Breast epithelium (tissue), 4 donors: ENCODE measurements at regions not wholly inside any gene's neighbourhood (a gene's known extent, or its start where the extent isn't known, plus 50 kb on each side); places are given as distances from the start of the nearest gene placed in this dataset.

Experiments used
- DNase-seq, 2 donors: peaks; one replicate each; pipeline ENCODE4 v3.0.0-alpha.2; 2019; ENCODE audit warnings: low spot score in 2 of 2
- H3K27ac ChIP-seq, 2 donors: fragments of 200-600 bp; sonication (generic) in 1 of 2; one replicate each; pipeline ENCODE4 v1.5.1; 2016 to 2019; ENCODE audit warnings: mild to moderate bottlenecking in 1 of 2
- H3K27me3 ChIP-seq, 2 donors: fragments of 200-600 bp; sonication (generic) in 1 of 2; one replicate each; pipeline versions ENCODE4 v1.5.1 to v1.6.0; 2017 to 2019; ENCODE audit warnings: control low read depth in 1 of 2, mild to moderate bottlenecking in 1 of 2
- H3K36me3 ChIP-seq: fragments of 200-600 bp; one replicate; pipeline ENCODE4 v1.5.1; 2019
- H3K4me1 ChIP-seq, 2 donors: fragments of 200-600 bp; sonication (generic); one replicate each; pipeline ENCODE4 v1.5.1; 2016 to 2019; ENCODE audit warnings: control low read depth in 1 of 2
- H3K4me3 ChIP-seq, 3 donors: fragments of 200-600 bp; sonication (generic); 1 replicate in 2 of 3; 2 replicates in 1 of 3; pipeline ENCODE4 v1.5.1; 2016 to 2019; ENCODE audit warnings: mild to moderate bottlenecking in 3 of 3, moderate library complexity in 2 of 3
- H3K9me3 ChIP-seq, 2 donors: fragments of 200-600 bp; sonication (generic) in 1 of 2; one replicate each; pipeline ENCODE4 v1.5.1; 2016 to 2019; ENCODE audit warnings: control low read depth in 1 of 2
- POLR2A ChIP-seq: fragments of 450-650 bp; IDR thresholded peaks from one replicate; pipeline ENCODE4 v1.6.1; 2016; ENCODE audit warnings: antibody characterized with exemption, mild to moderate bottlenecking, moderate library complexity
- POLR2AphosphoS5 ChIP-seq, 3 donors: sonication (generic); formaldehyde crosslinking; IDR thresholded peaks; one replicate each; pipeline ENCODE4 v1.6.1; 2017; ENCODE audit warnings: antibody characterized with exemption in 3 of 3
- intact Hi-C: fragments of 100-400 bp; cut with DNase I; formaldehyde crosslinking; loops from one replicate; pipeline ENCODE4 v1.15.1; 2023; ENCODE audit warnings: low total_unique reads
- TF ChIP-seq, protein P1 (sequence below), 3 donors: fragments of 450-650 bp; IDR thresholded peaks; one replicate each; pipeline ENCODE4 v1.5.1; 2016 to 2017; ENCODE audit warnings: antibody characterized with exemption in 3 of 3, mild to moderate bottlenecking in 3 of 3, moderate library complexity in 3 of 3

GRCh38 chr5:171555160-171555559, 135.7 kb downstream of the FGF18 start:
- TF ChIP-seq POLR2AphosphoS5 (IDR thresholded peaks at IDR 0.05) (no peak), POLR2A (no peak)
- TF ChIP-seq, protein P1, sequence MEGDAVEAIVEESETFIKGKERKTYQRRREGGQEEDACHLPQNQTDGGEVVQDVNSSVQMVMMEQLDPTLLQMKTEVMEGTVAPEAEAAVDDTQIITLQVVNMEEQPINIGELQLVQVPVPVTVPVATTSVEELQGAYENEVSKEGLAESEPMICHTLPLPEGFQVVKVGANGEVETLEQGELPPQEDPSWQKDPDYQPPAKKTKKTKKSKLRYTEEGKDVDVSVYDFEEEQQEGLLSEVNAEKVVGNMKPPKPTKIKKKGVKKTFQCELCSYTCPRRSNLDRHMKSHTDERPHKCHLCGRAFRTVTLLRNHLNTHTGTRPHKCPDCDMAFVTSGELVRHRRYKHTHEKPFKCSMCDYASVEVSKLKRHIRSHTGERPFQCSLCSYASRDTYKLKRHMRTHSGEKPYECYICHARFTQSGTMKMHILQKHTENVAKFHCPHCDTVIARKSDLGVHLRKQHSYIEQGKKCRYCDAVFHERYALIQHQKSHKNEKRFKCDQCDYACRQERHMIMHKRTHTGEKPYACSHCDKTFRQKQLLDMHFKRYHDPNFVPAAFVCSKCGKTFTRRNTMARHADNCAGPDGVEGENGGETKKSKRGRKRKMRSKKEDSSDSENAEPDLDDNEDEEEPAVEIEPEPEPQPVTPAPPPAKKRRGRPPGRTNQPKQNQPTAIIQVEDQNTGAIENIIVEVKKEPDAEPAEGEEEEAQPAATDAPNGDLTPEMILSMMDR (IDR thresholded peaks at IDR 0.05) = no peak
- Histone ChIP-seq H3K4me1 (no peaks in the 10 kb centered on the region), H3K36me3 (no peaks in the 10 kb centered on the region), H3K9me3 (no peaks in the 10 kb centered on the region), H3K27me3 (no peaks in the 10 kb centered on the region), H3K27ac (no peak overlapping the region), H3K4me3 (no peak overlapping the region)
- DNase-seq = no peak
- intact Hi-C loops = no loop called here

GRCh38 chr5:171562822-171563221, 143.4 kb downstream of the FGF18 start:
- no peaks in the 10 kb centered on the region for H3K36me3 ChIP-seq
- no peaks in the 10 kb centered on the region for H3K4me1 ChIP-seq
- H3K4me3 ChIP-seq = no peak overlapping the region
- no peaks in the 10 kb centered on the region for H3K9me3 ChIP-seq
- intact Hi-C loops = no loop called here
- TF ChIP-seq POLR2A (no peak), POLR2AphosphoS5 (IDR thresholded peaks at IDR 0.05) (no peak)
- no peak overlapping the region for H3K27ac ChIP-seq
- no peak for DNase-seq
- H3K27me3 ChIP-seq = no peaks in the 10 kb centered on the region

GRCh38 chr5:171568389-171568788, 148.9 kb downstream of the FGF18 start:
- TF ChIP-seq POLR2A (no peak), POLR2AphosphoS5 (IDR thresholded peaks at IDR 0.05) (no peak)
- TF ChIP-seq, protein P1 (IDR thresholded peaks at IDR 0.05) = no peak
- no peak for DNase-seq
- Histone ChIP-seq H3K4me3 (no peak overlapping the region), H3K9me3 (peaks cover 6 to 10% of the 10 kb centered on the region in 2 donors), H3K27ac (no peak overlapping the region), H3K36me3 (no peaks in the 10 kb centered on the region), H3K4me1 (no peaks in the 10 kb centered on the region), H3K27me3 (no peaks in the 10 kb centered on the region)
- intact Hi-C loops = no loop called here

GRCh38 chr5:171569065-171569712, 149.7 kb downstream of the FGF18 start:
- TF ChIP-seq, protein P1 (IDR thresholded peaks at IDR 0.05) = no peak
- TF ChIP-seq POLR2A (no peak), POLR2AphosphoS5 (IDR thresholded peaks at IDR 0.05) (no peak)
- Histone ChIP-seq H3K4me3 (no peak overlapping the region), H3K27ac (no peak overlapping the region), H3K36me3 (no peaks in the 10 kb centered on the region), H3K4me1 (no peaks in the 10 kb centered on the region), H3K9me3 (peaks cover 6 to 10% of the 10 kb centered on the region in 2 donors), H3K27me3 (no peaks in the 10 kb centered on the region)
- DNase-seq = no peak
- intact Hi-C loops = no loop called here

GRCh38 chr5:171570244-171570825, 150.9 kb downstream of the FGF18 start:
- Histone ChIP-seq H3K36me3 (no peaks in the 10 kb centered on the region), H3K4me1 (no peaks in the 10 kb centered on the region), H3K4me3 (no peak overlapping the region), H3K9me3 (peaks cover 6 to 10% of the 10 kb centered on the region in 2 donors), H3K27ac (no peak overlapping the region), H3K27me3 (no peaks in the 10 kb centered on the region)
- DNase-seq = no peak
- TF ChIP-seq, protein P1 (IDR thresholded peaks at IDR 0.05) = no peak
- TF ChIP-seq POLR2AphosphoS5 (IDR thresholded peaks at IDR 0.05) = no peak
- no peak for TF ChIP-seq POLR2A
- intact Hi-C loops = no loop called here
